GM18873 (cell line): ENCODE measurements at regions not wholly inside any gene's neighbourhood (a gene's known extent, or its start where the extent isn't known, plus 50 kb on each side); places are given as distances from the start of the nearest gene placed in this dataset.
"Not testable (repeated sequence)": the region's sequence is repeated elsewhere in the genome, so short reads cannot be mapped to it uniquely, and the experiment has no call there.

Experiments
- ATAC-seq: cut with Tn5 transposase; IDR thresholded peaks from one replicate; pipeline ENCODE4 v1.9.1; 2021; ENCODE audit warnings: mild to moderate bottlenecking, moderate library complexity, moderate number of reproducible peaks; ENCODE audit not compliant: unreplicated experiment, low FRiP score

- ATAC-seq, result no peak
Observed at GRCh38 chr6:144922120-144922722, 637.1 kb downstream of the UTRN start.

- not testable (repeated sequence) for ATAC-seq
Observed at GRCh38 chr6:144922771-144923490, 637.8 kb downstream of the UTRN start.

- not testable (repeated sequence) for ATAC-seq
Observed at GRCh38 chr6:144923491-144923787, 638.3 kb downstream of the UTRN start.

DNA sequence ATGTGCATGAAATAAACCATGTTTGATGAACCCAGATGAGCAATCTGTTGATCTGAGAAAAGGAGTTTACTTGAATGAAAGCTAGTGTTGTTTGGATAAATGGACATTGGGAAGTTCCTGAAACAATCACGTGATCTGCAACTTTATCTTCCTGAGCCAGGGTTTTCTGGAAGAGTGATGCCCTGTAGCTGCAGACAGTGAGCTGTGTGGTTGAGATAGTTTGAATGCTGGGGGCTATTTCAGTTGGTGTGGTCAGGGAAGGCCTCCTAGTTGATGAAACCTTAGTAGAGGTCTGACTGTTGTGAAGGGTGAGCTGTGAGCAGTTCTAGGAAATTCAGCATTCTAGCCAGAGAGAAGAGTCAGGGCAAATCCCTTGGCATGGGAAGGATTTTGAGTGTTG is 643.7 kb downstream of the UTRN start:
- no peak for ATAC-seq

DNA sequence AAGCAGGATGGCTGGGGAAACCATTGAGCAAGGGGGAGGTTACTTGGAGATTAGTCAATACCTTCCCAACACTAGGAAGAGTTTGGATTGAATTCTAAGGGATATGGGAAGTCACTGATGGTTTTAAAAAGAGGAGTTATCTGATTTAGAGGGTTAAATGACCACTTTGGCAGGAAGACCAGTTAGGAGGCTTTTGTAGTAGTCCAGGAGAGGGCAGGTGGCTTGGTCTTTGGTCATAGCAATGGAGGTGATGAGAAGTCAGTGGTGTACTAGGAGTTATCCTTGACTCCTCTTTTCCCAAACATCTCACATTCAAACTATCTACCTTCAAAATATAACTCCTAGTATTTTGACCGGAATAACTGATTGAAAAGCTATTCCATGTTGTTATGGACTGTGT is 644.1 kb downstream of the UTRN start:
- no peak for ATAC-seq

DNA sequence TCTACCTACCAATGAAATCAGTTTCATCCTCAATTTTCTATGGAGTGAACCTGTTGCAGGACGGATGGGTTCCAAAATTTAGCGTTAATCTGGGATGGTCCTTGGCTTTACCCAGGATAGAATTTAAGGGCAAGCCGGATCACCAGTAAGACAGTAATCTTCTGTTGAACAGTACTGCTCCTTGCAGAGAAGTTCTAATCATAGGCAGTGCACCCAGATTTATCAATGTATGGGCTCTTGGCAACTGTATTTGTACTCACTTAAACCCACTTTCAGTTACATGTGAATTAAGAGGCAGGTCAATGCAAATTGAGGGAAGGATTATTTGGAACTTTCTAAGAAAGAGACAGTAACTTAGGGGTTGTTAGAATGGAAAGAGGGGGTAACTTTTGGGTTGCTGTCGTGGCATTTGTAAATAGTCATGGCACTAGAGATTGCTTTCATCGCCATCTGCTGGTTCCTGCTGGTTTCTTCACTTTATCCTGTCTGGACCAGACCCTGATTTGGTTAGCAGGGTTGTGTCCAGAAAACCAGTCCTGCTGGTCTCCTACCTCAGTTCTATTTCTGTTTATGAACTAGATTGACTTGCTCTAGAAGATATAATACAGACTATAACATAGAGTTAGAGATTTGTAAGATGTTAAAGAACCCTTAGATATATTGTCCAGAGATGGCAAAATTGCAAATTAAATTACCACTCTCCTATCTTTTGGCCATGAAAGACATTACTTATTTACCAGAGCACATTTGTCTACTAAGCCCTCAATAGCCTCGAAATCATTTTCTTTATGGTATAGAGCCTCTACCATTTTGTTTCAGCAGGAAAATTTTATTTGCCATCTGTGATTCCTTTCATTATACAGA is 646.3 kb downstream of the UTRN start:
- ATAC-seq, result no peak

- no peak for ATAC-seq
Observed at GRCh38 chr6:144932621-144933020, 647.5 kb downstream of the UTRN start.

- ATAC-seq, result no peak
Observed at GRCh38 chr6:144935181-144935580, 650.0 kb downstream of the UTRN start.

DNA sequence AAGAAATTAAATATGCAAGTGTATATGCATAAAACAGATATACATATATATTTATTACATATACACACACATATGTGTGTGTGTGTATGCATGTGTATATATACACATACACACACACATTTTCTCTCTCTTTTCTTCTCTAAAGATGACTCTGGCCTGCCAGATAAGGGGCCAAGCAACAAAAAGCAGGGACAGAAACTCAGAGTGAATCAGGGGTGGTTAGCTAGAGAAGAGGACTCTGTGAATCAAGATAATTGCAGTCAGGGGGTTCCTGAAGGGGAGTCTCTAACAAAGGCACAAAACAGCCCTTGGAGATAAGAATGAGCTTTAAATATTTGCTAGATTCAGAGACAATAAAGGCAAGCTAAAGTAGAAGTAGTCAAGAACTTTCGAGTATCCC is 650.5 kb downstream of the UTRN start:
- ATAC-seq, result no peak

- no peak for ATAC-seq
Observed at GRCh38 chr6:144936764-144937163, 651.6 kb downstream of the UTRN start.

DNA sequence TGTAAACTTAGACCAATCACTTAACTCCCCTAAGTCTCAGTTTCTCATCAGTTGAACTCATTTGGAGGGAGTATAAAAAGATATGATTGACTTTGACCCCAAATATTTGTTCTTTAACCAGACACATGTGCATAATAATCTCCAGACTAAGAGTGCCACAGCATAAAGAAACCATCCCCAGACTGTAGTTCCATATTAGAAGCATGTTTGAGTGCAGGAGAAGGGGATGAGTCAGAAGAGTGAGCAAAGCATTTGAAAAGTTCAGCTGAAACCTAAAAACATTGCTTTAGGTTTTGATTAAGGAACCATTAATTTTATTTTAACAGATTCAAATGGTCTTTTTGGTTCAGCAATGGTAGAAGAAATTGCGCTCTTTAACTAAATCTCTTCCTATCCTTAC is 654.8 kb downstream of the UTRN start:
- ATAC-seq, result no peak

- no peak for ATAC-seq
Observed at GRCh38 chr6:144944106-144944505, 659.0 kb downstream of the UTRN start.

DNA sequence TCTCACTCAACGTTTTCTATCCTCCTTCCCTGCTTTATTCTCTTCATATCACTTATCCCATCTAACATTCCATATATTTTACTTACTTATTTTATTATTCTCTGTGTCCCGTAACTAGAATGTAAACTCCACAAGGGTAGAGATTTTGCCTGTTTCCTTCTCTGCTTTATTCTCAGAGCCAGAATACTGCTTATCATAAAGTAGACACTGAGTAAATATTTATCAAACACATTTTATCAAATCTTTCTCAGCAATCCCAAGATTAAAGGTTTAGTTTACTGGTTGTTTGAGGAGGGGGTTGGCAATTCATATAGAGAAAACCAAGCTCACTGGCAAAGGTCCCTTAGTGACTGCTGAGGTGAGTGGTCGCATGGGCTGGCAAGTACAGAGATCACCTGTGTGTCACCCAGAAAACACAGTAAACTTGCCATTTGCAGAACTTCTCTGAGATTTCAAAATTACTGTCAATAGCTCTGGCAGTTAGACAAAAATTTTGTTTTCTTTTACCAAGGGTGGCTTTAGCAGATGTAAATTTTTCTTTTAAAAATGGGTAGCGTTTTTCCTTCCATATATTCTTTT is 662.4 kb downstream of the UTRN start:
- ATAC-seq, result no peak

DNA sequence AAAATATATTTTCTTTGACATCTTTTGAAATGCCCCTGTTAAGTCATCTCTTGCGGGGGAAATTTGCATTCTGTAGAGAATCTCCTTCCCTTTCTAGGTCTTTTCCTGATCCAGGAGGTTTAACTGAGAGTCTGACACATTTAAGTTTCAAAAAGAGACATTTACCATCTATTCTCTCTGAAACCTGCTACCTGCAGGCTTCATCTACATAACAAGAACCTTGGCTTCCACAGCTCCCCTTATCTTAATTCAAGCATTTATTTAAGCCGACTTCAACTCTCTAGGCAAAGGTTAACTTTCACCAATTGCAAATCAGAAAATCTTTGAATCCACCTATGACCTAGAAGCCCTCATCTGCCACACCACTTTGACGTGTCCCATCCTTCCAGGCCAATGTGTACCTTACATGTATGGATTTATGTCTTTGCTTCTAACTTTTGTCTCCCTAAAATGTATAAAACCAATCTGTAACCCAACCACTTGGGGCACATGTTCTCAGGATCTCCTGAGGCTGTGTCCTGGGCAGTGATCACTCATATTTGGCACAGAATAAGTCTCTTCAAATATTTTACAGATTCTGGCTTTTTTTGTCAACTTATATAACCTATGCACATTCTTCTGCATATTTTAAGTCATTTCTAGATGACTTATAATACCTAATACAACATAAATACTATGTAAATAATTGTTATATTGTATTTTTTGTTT is 666.7 kb downstream of the UTRN start:
- ATAC-seq, result no peak

DNA sequence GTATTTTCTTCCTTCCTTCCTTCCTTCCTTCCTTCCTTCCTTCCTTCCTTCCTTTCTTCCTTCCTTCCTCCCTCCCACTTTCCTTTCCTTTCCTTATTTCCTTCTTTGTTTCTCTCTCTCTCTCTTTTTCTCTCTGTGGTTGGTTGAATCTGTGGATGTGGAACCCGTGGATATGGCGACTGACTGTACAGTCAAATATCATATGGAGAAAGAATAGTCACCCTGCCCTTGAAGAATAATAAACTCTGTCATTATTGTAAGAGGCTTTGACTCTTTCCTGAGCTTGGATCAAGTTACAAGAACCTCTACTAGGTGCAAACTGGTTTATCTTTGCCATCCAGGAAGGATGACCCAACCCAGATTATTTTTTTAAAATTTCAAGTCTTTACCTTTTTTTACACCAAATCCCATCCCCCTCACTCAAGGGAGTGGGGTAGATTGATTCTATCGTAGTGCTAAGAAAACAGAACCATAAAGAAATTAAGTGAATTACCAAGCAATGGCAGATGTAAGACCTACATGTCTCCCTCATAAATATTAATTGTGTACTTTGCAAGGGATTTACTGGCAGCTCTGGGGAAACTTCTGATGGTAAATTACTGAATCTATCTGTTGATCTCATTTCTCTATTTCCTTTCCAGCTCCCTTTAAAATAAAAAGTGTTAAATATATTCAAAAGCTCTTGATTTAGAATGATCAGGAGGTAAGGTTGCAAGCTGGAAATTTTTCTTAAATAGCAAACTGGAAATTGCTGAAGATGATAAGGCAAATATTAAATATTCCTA is 667.5 kb downstream of the UTRN start:
- no peak for ATAC-seq

DNA sequence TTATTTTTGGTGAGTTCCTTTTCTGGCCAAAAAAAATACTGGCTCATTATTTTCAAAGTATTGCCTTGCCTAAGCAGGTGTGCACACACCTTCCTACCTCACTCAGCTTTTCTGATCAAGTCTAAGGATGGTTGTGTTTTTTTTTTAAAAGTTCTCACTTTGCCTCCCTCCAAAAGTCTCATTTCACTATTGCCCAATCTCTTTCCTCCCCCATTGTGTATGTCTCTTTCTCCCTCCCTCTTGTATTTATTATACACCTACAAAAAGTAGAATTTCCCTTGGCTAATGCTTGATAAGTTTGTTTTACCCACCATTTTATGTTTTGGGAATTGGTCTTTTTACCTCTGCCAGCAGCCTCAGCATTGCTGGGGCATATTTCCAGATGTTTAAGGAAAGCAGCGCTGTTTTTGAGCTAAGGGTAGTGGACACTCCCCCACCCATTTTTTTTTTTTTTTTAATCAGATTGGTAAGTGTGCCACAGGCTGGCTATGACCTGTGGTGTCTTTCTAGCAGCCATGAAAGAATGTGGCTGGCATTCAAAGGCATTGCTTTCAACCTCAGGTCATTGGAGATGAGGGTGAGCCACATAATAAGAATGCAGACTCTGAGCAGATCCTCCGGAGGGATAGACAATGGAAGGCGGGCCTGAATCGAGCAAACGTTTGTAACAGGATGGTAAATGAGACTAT is 668.6 kb downstream of the UTRN start:
- no peak for ATAC-seq

- ATAC-seq, result no peak
Observed at GRCh38 chr6:144954241-144954556, 669.1 kb downstream of the UTRN start.

- no peak for ATAC-seq
Observed at GRCh38 chr6:144955392-144955791, 670.3 kb downstream of the UTRN start.

DNA sequence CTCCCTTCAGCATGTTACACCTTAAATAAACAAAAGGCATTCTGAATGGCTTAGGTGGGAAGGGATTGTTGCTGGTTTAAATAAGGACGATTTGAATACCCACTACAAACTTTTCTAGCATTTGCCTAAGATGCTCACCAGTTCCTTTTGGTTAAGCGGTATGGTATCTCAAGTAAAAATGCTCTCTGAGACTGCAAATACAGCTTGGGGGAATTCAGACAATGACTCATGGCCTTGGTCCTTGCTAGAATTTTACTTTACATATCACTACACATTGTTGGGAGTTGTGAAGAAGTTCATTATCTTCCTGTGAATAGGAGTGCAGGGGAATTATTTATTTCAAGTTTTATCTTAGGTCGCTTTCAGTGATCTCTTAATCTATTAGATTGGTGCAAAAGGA is 670.7 kb downstream of the UTRN start:
- no peak for ATAC-seq
